Activated CD8-positive, alpha-beta memory T cell treated with anti-CD3 and anti-CD28 coated beads, Interleukin-2, amount 50 U/mL, for 48 hours (primary cell): ENCODE measurements at regions not wholly inside any gene's neighbourhood (a gene's known extent, or its start where the extent isn't known, plus 50 kb on each side); places are given as distances from the start of the nearest gene placed in this dataset.

Experiments used
- DNase-seq: peaks from one replicate; pipeline ENCODE4 v3.0.0-alpha.2; 2020

GRCh38 chr9:88033359-88033702, 59.0 kb upstream of the CDK20 start:
- DNase-seq, result no peak

GRCh38 chr9:88028338-88028737, 54.0 kb upstream of the CDK20 start:
- DNase-seq, result no peak

DNA sequence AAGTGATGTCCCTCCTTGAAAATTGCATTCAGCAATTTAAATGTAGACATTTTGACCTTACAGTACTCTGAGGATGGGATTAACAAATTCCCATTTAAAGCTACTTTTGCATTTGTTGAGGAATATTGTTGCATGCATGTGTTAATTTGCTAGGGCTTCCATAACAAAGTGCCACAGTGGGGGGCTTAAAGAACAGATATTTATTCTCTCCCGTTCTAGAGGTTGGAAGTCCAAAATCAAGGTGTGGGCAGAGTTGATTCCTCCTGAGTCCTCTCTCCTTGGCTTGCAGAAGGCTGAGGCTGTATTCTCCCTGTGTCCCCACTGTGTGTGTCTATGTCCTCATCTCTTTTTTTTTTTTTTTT, 51.8 kb upstream of the CDK20 start:
- DNase-seq, result no peak

- no peak for DNase-seq
These were observed 51.2 kb upstream of the CDK20 start for GRCh38 chr9:88025411-88026117.

DNA sequence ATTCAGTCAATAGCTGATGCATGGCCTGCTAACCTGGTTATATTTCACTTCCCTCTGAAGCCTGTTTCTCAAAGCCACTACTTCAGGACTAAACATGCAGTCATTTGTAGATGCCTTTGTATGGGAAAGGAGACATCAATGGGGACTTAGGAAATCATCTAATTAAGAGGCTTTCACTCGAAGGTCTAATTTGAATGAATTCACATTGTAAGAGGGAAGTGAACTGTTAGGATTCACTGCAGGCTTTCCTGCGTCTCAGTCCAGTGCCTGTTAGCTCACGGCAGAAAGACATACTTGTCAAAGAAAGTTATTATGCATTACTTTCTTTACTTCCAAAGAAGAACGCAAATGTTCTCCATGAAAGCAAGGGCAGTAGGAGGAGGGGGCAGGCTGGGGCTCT, 50.6 kb upstream of the CDK20 start:
- DNase-seq, result no peak
